ENCODE measurements at regions not wholly inside any gene's neighbourhood (a gene's known extent, or its start where the extent isn't known, plus 50 kb on each side); places are given as distances from the start of the nearest gene placed in this dataset.

GRCh38 chr5:74927336-74927735 is 61.1 kb upstream of the FAM169A start:
- Histone ChIP-seq H3K4me1 (ENCODE audit: low read depth, poor library complexity, severe bottlenecking) (no peaks in the 10 kb centered on the region), H3K79me2 (ENCODE audit: insufficient read depth, low read depth) (no peaks in the 10 kb centered on the region), H3K9ac (no peak overlapping the region), H3K4me2 (no peak overlapping the region), H3K4me3 (IDR thresholded peaks at IDR 0.05; ENCODE audit: insufficient read depth, low read depth, low read length) (no peak overlapping the region), H3K27ac (no peak overlapping the region), H4K20me1 (ENCODE audit: insufficient read depth) (no peaks in the 10 kb centered on the region), H3K27me3 (ENCODE audit: insufficient read depth, low read depth) (no peaks in the 10 kb centered on the region), H2AFZ (ENCODE audit: low read depth) (no peak overlapping the region), H3K36me3 (ENCODE audit: insufficient read depth) (no peaks in the 10 kb centered on the region)
- TF ChIP-seq CTCF (conservative IDR thresholded peaks at IDR 0.05; ENCODE audit: low read depth, low read length), result no peak

- H3K36me3 ChIP-seq (ENCODE audit: insufficient read depth), result no peaks in the 10 kb centered on the region
- no peak overlapping the region for H3K4me3 ChIP-seq (IDR thresholded peaks at IDR 0.05; ENCODE audit: insufficient read depth, low read depth, low read length)
- H3K27ac ChIP-seq, result no peak overlapping the region
- no peak overlapping the region for H3K9ac ChIP-seq
- no peaks in the 10 kb centered on the region for H3K27me3 ChIP-seq (ENCODE audit: insufficient read depth, low read depth)
- no peaks in the 10 kb centered on the region for H3K4me1 ChIP-seq (ENCODE audit: low read depth, poor library complexity, severe bottlenecking)
- no peaks in the 10 kb centered on the region for H4K20me1 ChIP-seq (ENCODE audit: insufficient read depth)
- H2AFZ ChIP-seq (ENCODE audit: low read depth), result no peak overlapping the region
- TF ChIP-seq CTCF (conservative IDR thresholded peaks at IDR 0.05; ENCODE audit: low read depth, low read length), result peak; percentile 82
- H3K4me2 ChIP-seq, result no peak overlapping the region
- H3K79me2 ChIP-seq (ENCODE audit: insufficient read depth, low read depth), result no peaks in the 10 kb centered on the region
These were observed 53.3 kb upstream of the FAM169A start for GRCh38 chr5:74919487-74919886.

GRCh38 chr5:74919041-74919440 is 52.9 kb upstream of the FAM169A start:
- Histone ChIP-seq H3K36me3 (ENCODE audit: insufficient read depth) (no peaks in the 10 kb centered on the region), H3K79me2 (ENCODE audit: insufficient read depth, low read depth) (no peaks in the 10 kb centered on the region), H3K4me3 (IDR thresholded peaks at IDR 0.05; ENCODE audit: insufficient read depth, low read depth, low read length) (no peak overlapping the region), H3K9ac (no peak overlapping the region), H3K27ac (no peak overlapping the region), H3K4me2 (no peak overlapping the region), H4K20me1 (ENCODE audit: insufficient read depth) (no peaks in the 10 kb centered on the region), H3K27me3 (ENCODE audit: insufficient read depth, low read depth) (no peaks in the 10 kb centered on the region), H3K4me1 (ENCODE audit: low read depth, poor library complexity, severe bottlenecking) (no peaks in the 10 kb centered on the region), H2AFZ (ENCODE audit: low read depth) (no peak overlapping the region)
- TF ChIP-seq CTCF (conservative IDR thresholded peaks at IDR 0.05; ENCODE audit: low read depth, low read length), result no peak

GRCh38 chr5:74918232-74918669 is 52.1 kb upstream of the FAM169A start:
- Histone ChIP-seq H3K36me3 (ENCODE audit: insufficient read depth) (no peaks in the 10 kb centered on the region), H3K79me2 (ENCODE audit: insufficient read depth, low read depth) (no peaks in the 10 kb centered on the region), H3K4me3 (IDR thresholded peaks at IDR 0.05; ENCODE audit: insufficient read depth, low read depth, low read length) (no peak overlapping the region), H3K4me1 (ENCODE audit: low read depth, poor library complexity, severe bottlenecking) (no peaks in the 10 kb centered on the region), H3K9ac (no peak overlapping the region), H3K27me3 (ENCODE audit: insufficient read depth, low read depth) (no peaks in the 10 kb centered on the region), H2AFZ (ENCODE audit: low read depth) (no peak overlapping the region), H3K27ac (no peak overlapping the region), H4K20me1 (ENCODE audit: insufficient read depth) (no peaks in the 10 kb centered on the region), H3K4me2 (no peak overlapping the region)
- TF ChIP-seq CTCF (conservative IDR thresholded peaks at IDR 0.05; ENCODE audit: low read depth, low read length), result no peak

Measured in KMS-11 (cell line).